Ishikawa (cell line): ENCODE measurements at regions not wholly inside any gene's neighbourhood (a gene's known extent, or its start where the extent isn't known, plus 50 kb on each side); places are given as distances from the start of the nearest gene placed in this dataset.

Experiments used
- CEBPB ChIP-seq: IDR thresholded peaks from 2 replicates; pipeline ENCODE4 v1.6.1; 2012
- CREB1 ChIP-seq: IDR thresholded peaks from 2 replicates; pipeline ENCODE4 v1.6.1; 2012; ENCODE audit warnings: low read depth
- EGR1 ChIP-seq: IDR thresholded peaks from 2 replicates; pipeline ENCODE4 v1.6.1; 2012
- EP300 ChIP-seq: IDR thresholded peaks from 2 replicates; pipeline ENCODE4 v1.6.1; 2012; ENCODE audit warnings: borderline replicate concordance
- NFIC ChIP-seq: IDR thresholded peaks from 2 replicates; pipeline ENCODE4 v1.6.1; 2012
- RAD21 ChIP-seq: IDR thresholded peaks from 2 replicates; pipeline ENCODE4 v1.6.1; 2012; ENCODE audit warnings: low read depth
- YY1 ChIP-seq: IDR thresholded peaks from 2 replicates; pipeline ENCODE4 v1.6.1; 2012; ENCODE audit warnings: low read depth
- TF ChIP-seq, protein P1 (sequence below): IDR thresholded peaks from 2 replicates; pipeline ENCODE4 v1.6.1; 2012
- TF ChIP-seq, protein P2 (sequence below): IDR thresholded peaks from 2 replicates; pipeline ENCODE4 v1.6.1; 2012; ENCODE audit warnings: low read depth, mild to moderate bottlenecking

DNA sequence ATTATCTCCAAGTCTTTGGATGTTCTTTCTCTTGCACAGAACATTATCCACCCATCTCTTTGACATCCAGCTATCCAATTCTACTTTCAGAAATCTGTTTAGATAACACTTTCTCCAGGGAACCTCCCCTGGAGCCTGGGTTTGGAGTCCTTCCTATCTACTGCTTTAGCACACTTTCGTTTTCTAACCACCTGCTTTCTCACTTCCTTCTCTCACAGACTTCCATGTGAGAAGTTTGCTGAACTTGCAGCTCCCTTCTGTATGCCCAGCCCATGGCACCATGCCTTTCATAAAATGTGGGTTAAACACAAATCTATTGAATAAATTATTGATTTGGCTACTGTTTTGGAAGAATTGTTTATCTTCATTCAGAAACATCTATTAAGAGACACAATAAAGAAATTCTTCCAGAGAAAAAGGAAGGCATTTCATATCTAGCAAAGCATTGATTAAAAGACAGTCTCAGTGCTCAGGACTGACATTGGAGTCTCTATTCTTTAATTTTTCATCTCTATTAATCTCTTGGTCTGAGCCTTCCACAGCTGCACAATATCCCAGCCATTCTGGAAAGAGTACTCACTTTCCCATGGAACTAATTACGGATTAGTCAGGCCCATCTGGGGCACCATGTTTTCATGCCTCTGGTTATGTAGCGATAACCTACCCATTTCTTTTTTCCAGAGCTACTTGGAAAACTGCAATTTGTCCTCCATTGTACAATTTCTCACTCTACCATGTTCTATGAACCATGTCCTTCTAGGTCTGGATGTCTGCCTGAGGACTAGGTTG lies 1077.3 kb downstream of the SORCS3 start:
- TF ChIP-seq, protein P1, sequence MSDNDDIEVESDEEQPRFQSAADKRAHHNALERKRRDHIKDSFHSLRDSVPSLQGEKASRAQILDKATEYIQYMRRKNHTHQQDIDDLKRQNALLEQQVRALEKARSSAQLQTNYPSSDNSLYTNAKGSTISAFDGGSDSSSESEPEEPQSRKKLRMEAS, result no peak
- TF ChIP-seq CREB1 (no peak), EP300 (no peak), CEBPB (no peak), EGR1 (no peak), RAD21 (no peak), NFIC (no peak), YY1 (no peak)
- TF ChIP-seq, protein P2, sequence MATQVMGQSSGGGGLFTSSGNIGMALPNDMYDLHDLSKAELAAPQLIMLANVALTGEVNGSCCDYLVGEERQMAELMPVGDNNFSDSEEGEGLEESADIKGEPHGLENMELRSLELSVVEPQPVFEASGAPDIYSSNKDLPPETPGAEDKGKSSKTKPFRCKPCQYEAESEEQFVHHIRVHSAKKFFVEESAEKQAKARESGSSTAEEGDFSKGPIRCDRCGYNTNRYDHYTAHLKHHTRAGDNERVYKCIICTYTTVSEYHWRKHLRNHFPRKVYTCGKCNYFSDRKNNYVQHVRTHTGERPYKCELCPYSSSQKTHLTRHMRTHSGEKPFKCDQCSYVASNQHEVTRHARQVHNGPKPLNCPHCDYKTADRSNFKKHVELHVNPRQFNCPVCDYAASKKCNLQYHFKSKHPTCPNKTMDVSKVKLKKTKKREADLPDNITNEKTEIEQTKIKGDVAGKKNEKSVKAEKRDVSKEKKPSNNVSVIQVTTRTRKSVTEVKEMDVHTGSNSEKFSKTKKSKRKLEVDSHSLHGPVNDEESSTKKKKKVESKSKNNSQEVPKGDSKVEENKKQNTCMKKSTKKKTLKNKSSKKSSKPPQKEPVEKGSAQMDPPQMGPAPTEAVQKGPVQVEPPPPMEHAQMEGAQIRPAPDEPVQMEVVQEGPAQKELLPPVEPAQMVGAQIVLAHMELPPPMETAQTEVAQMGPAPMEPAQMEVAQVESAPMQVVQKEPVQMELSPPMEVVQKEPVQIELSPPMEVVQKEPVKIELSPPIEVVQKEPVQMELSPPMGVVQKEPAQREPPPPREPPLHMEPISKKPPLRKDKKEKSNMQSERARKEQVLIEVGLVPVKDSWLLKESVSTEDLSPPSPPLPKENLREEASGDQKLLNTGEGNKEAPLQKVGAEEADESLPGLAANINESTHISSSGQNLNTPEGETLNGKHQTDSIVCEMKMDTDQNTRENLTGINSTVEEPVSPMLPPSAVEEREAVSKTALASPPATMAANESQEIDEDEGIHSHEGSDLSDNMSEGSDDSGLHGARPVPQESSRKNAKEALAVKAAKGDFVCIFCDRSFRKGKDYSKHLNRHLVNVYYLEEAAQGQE, result no peak
